ENCODE measurements at regions not wholly inside any gene's neighbourhood (a gene's known extent, or its start where the extent isn't known, plus 50 kb on each side); places are given as distances from the start of the nearest gene placed in this dataset.

DNA sequence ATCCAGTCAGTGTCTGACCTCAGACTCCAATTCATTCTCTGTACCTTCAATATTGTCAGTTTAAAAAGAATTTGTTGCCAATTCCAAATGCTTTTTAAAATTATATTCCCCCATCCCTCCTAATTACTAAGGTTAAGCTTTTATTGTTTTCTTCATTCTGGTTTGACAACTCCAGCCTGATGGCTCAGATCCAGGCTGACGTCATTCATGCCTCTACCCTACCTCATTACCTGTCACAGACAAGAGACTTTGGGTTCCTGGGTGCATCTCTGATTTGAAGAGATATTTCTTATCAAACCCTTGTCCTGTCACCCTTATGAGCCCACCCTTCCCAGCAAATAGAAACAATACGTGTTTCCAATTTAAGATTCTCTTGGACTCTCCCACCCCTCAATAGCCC lies 300.2 kb upstream of the CLNK start (continued):
- no peak for TF ChIP-seq HMG20B (CRISPR knock-in tag; IDR thresholded peaks at IDR 0.05)
- TF ChIP-seq, protein P1, sequence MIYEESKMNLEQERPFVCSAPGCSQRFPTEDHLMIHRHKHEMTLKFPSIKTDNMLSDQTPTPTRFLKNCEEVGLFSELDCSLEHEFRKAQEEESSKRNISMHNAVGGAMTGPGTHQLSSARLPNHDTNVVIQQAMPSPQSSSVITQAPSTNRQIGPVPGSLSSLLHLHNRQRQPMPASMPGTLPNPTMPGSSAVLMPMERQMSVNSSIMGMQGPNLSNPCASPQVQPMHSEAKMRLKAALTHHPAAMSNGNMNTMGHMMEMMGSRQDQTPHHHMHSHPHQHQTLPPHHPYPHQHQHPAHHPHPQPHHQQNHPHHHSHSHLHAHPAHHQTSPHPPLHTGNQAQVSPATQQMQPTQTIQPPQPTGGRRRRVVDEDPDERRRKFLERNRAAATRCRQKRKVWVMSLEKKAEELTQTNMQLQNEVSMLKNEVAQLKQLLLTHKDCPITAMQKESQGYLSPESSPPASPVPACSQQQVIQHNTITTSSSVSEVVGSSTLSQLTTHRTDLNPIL (CRISPR knock-in tag; IDR thresholded peaks at IDR 0.05): no peak

DNA sequence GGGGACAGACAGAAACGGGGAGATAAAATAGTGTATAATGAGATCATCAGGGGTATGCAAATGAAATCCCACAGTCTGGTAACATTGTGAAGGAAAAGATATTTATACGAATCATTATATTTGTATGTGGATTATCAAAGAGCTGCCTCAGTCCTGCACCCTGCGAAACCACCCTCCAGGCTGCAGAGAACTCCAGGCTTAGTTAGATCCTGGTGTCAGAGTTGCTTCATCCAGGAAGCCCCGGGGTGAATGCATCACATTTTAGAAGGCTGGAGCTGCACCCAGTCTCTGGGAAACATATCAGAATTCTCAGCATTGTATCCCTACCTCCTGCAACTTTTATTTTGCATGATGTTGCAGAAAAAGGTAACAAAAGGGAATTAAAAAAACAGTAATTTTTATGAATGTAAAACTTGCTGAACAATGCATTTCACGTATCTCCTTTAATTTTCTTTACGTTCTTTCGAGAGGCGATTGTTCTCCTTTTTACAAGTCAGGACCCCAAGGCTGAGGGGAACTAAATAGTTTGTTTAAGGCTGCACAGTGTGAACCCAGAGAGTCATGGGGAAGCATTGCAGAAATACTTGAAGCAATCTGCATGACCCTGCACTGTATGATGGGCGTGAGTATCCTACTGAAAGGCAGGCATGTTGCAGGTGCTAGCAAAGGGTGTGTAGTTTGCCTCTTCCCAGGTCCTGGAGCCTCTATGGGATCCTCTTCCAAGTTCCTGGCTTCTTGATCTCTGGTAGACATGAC lies 299.5 kb upstream of the CLNK start:
- no peak for DNase-seq (ENCODE audit: extremely low read depth in 1 of 4, low spot score in 3 of 4)
- H3K9ac ChIP-seq (ENCODE audit: insufficient read depth in 1 of 2, low read depth in 2 of 2, low read length in 2 of 2): no peak overlapping the region
- H4K20me1 ChIP-seq (replicated peaks; ENCODE audit: control insufficient read depth, insufficient read depth, low read length): no peaks in the 10 kb centered on the region
- no peaks in the 10 kb centered on the region for H3K36me3 ChIP-seq (ENCODE audit: control insufficient read depth, insufficient read depth, low read length)
- H3K27me3 ChIP-seq (ENCODE audit: control insufficient read depth in 2 of 2, insufficient read depth in 2 of 2, low read length in 2 of 2): no peaks in the 10 kb centered on the region
- no peak overlapping the region for H3K4me2 ChIP-seq (ENCODE audit: insufficient read depth, low read length)
- H3K79me2 ChIP-seq (ENCODE audit: control insufficient read depth, insufficient read depth, low read length): no peaks in the 10 kb centered on the region
- TF ChIP-seq STAT5B (CRISPR knock-in tag; IDR thresholded peaks at IDR 0.05) (no peak), BDP1 (IDR thresholded peaks at IDR 0.05; ENCODE audit: insufficient read depth, insufficient read length) (no peak), KAT7 (CRISPR knock-in tag; IDR thresholded peaks at IDR 0.05; ENCODE audit: borderline replicate concordance) (no peak), CREBBP (IDR thresholded peaks at IDR 0.05; ENCODE audit: low read depth, low read length) (no peak), ZNF175 (CRISPR knock-in tag; IDR thresholded peaks at IDR 0.05; ENCODE audit: low read depth) (no peak), SRSF3 (IDR thresholded peaks at IDR 0.05; ENCODE audit: insufficient read depth, low read length) (no peak), KAT2B (IDR thresholded peaks at IDR 0.05; ENCODE audit: low read depth, low read length) (no peak)
- TF ChIP-seq, protein P2, sequence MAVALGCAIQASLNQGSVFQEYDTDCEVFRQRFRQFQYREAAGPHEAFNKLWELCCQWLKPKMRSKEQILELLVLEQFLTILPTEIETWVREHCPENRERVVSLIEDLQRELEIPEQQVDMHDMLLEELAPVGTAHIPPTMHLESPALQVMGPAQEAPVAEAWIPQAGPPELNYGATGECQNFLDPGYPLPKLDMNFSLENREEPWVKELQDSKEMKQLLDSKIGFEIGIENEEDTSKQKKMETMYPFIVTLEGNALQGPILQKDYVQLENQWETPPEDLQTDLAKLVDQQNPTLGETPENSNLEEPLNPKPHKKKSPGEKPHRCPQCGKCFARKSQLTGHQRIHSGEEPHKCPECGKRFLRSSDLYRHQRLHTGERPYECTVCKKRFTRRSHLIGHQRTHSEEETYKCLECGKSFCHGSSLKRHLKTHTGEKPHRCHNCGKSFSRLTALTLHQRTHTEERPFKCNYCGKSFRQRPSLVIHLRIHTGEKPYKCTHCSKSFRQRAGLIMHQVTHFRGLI (CRISPR knock-in tag; IDR thresholded peaks at IDR 0.05): no peak
- in situ Hi-C loops (cut with MboI): no loop called here
- ATAC-seq: no peak
- ChIA-PET POLR2A (interaction anchor here (0.6 kb wide), 1 partner anchor 876 kb away, joined by 3 read pairs; no protein-coding TSS in a partner anchor), CTCF (ENCODE audit: low intra/inter-chr PET ratio) (no interaction called here)
- intact Hi-C loops (cut with micrococcal nuclease): no loop called here
- no peak overlapping the region for H2AFZ ChIP-seq (ENCODE audit: low read depth, low read length)
- WGBS (ENCODE audit: insufficient coverage, low coverage, missing lambda C conversion rate): 0% methylated on average over 9 of the region's 9 CpGs
- 0 out of 2 replicates have a peak, but pooled peaks cover 2% of the 10 kb centered on the region for H3K9me3 ChIP-seq (replicated peaks; ENCODE audit: control insufficient read depth, insufficient read depth, low read depth, low read length)
- FAIRE-seq: no peak
- no peak overlapping the region for H3K4me3 ChIP-seq
- no peak overlapping the region for H3K27ac ChIP-seq (ENCODE audit: extremely low read depth, low read depth, low read length)
- no peaks in the 10 kb centered on the region for H3K9me1 ChIP-seq (ENCODE audit: control insufficient read depth, insufficient read depth, low read length)
- no peaks in the 10 kb centered on the region for H3K4me1 ChIP-seq (replicated peaks in 1 of 2; ENCODE audit: control insufficient read depth in 2 of 2, insufficient read depth in 2 of 2, low read length in 2 of 2)
- no TSS peak for BruUV-seq (replicated peaks)
